Neural cell (in vitro differentiated cells): ENCODE measurements at regions not wholly inside any gene's neighbourhood (a gene's known extent, or its start where the extent isn't known, plus 50 kb on each side); places are given as distances from the start of the nearest gene placed in this dataset.

Source experiments
- H2AFZ ChIP-seq: fragments of 200-600, 300-800 bp; sonication (generic), shearing (Covaris generic); 2 replicates; pipeline ENCODE4 v1.6.0; 2014; ENCODE audit warnings: low read depth, mild to moderate bottlenecking, antibody characterized with exemption, low read length, moderate library complexity
- H3F3A ChIP-seq: fragments of 200-600 bp; shearing (Covaris generic); 2 replicates; pipeline ENCODE4 v1.6.1; 2016; ENCODE audit warnings: mild to moderate bottlenecking, moderate library complexity, mixed read lengths, antibody characterized with exemption, low read length; ENCODE audit not compliant: insufficient read depth, poor library complexity, severe bottlenecking
- H3K27ac ChIP-seq: fragments of 200-600, 300-800 bp; sonication (generic), shearing (Covaris generic); 2 replicates; pipeline ENCODE4 v1.5.1; 2014; ENCODE audit warnings: mild to moderate bottlenecking, low read length, moderate library complexity
- H3K27me3 ChIP-seq: fragments of 300-800, 200-600 bp; sonication (generic), shearing (Covaris generic); 2 replicates; pipeline ENCODE4 v1.6.0; 2014; ENCODE audit warnings: mild to moderate bottlenecking, low read depth, low read length, moderate library complexity; ENCODE audit not compliant: insufficient read depth
- H3K36me3 ChIP-seq: fragments of 300-800, 200-600 bp; sonication (generic), shearing (Covaris generic); 2 replicates; pipeline ENCODE4 v1.5.1; 2014; ENCODE audit warnings: mild to moderate bottlenecking, antibody characterized with exemption, low read length, moderate library complexity; ENCODE audit not compliant: insufficient read depth
- H3K4me2 ChIP-seq: fragments of 300-800, 200-600 bp; sonication (generic), shearing (Covaris generic); 2 replicates; pipeline ENCODE4 v1.6.0; 2014; ENCODE audit warnings: mild to moderate bottlenecking, low read length
- H3K4me3 ChIP-seq: fragments of 300-800, 200-600 bp; sonication (generic), shearing (Covaris generic); 2 replicates; pipeline ENCODE4 v1.5.1; 2014; ENCODE audit warnings: mild to moderate bottlenecking, low read length, moderate library complexity
- H3K79me2 ChIP-seq: fragments of 200-600 bp; shearing (Covaris generic); replicated peaks from 2 replicates; pipeline ENCODE4 v1.6.0; 2014; ENCODE audit warnings: mild to moderate bottlenecking, low read length, moderate library complexity; ENCODE audit not compliant: insufficient read depth
- H3K9ac ChIP-seq: fragments of 300-800, 200-600 bp; sonication (generic), shearing (Covaris generic); 2 replicates; pipeline ENCODE4 v1.6.1; 2016; ENCODE audit warnings: mild to moderate bottlenecking, low read length, mixed read lengths
- H3K9me2 ChIP-seq: fragments of 200-600 bp; shearing (Covaris generic); 2 replicates; pipeline ENCODE4 v1.6.1; 2016; ENCODE audit warnings: mild to moderate bottlenecking, low read length, mixed read lengths; ENCODE audit not compliant: insufficient read depth
- H3K9me3 ChIP-seq: fragments of 200-600, 300-800 bp; sonication (generic), shearing (Covaris generic); 2 replicates; pipeline ENCODE4 v1.6.1; 2016; ENCODE audit warnings: mild to moderate bottlenecking, mixed run types, low read length, moderate library complexity, mixed read lengths
- H4K20me1 ChIP-seq: fragments of 200-600 bp; shearing (Covaris generic); 2 replicates; pipeline ENCODE4 v1.6.1; 2016; ENCODE audit warnings: mild to moderate bottlenecking, mixed run types; ENCODE audit not compliant: insufficient read depth
- EP300 ChIP-seq: fragments of 450-650 bp; conservative IDR thresholded peaks from 2 replicates; pipeline ENCODE4 v1.6.1; 2014; ENCODE audit warnings: antibody characterized with exemption, mild to moderate bottlenecking, moderate library complexity; ENCODE audit not compliant: poor library complexity, severe bottlenecking
- EZH2 ChIP-seq: fragments of 200-600, 300-800 bp; shearing (Covaris generic), sonication (generic); IDR thresholded peaks from 2 replicates; pipeline ENCODE4 v1.6.1; 2014; ENCODE audit warnings: antibody characterized with exemption, low read length, borderline replicate concordance, mild to moderate bottlenecking; ENCODE audit not compliant: insufficient read depth, poor library complexity, severe bottlenecking
- MXI1 ChIP-seq: fragments of 450-650 bp; conservative IDR thresholded peaks from 2 replicates; pipeline ENCODE4 v1.6.1; 2014; ENCODE audit warnings: antibody characterized with exemption, mild to moderate bottlenecking; ENCODE audit not compliant: poor library complexity, severe bottlenecking
- POLR2AphosphoS5 ChIP-seq: IDR thresholded peaks from 2 replicates; pipeline ENCODE4 v1.6.1; 2012
- RAD21 ChIP-seq: fragments of 450-650 bp; conservative IDR thresholded peaks from 2 replicates; pipeline ENCODE4 v1.6.1; 2014; ENCODE audit warnings: antibody characterized with exemption, mild to moderate bottlenecking, moderate library complexity
- REST ChIP-seq: IDR thresholded peaks from 2 replicates; pipeline ENCODE4 v1.6.1; 2012; ENCODE audit warnings: borderline replicate concordance
- SMC3 ChIP-seq: fragments of 450-650 bp; conservative IDR thresholded peaks from 2 replicates; pipeline ENCODE4 v1.6.1; 2014; ENCODE audit warnings: antibody characterized with exemption, mild to moderate bottlenecking, moderate library complexity; ENCODE audit not compliant: poor library complexity
- TAF1 ChIP-seq: IDR thresholded peaks from 2 replicates; pipeline ENCODE4 v1.6.1; 2012; ENCODE audit warnings: low read depth
- TF ChIP-seq, protein P1 (sequence below): fragments of 450-650 bp; IDR thresholded peaks from 2 replicates; pipeline ENCODE4 v1.5.1; 2014; ENCODE audit warnings: antibody characterized with exemption, mild to moderate bottlenecking, moderate library complexity; ENCODE audit not compliant: poor library complexity, severe bottlenecking

GRCh38 chr21:16573578-16573977, 843.8 kb downstream of the USP25 start:
- Histone ChIP-seq H3K9me3 (no peaks in the 10 kb centered on the region), H3K4me3 (no peak overlapping the region), H3K9me2 (no peaks in the 10 kb centered on the region), H3K79me2 (no peaks in the 10 kb centered on the region), H3F3A (no peaks in the 10 kb centered on the region), H3K36me3 (no peaks in the 10 kb centered on the region), H2AFZ (no peak overlapping the region), H3K27ac (no peak overlapping the region), H3K4me2 (no peak overlapping the region), H3K27me3 (no peaks in the 10 kb centered on the region), H3K9ac (no peak overlapping the region), H4K20me1 (no peaks in the 10 kb centered on the region)
- TF ChIP-seq TAF1: no peak
- no peak for TF ChIP-seq SMC3
- no peak for TF ChIP-seq REST
- TF ChIP-seq RAD21: no peak
- no peak for TF ChIP-seq EZH2
- no peak for TF ChIP-seq MXI1
- TF ChIP-seq POLR2AphosphoS5: no peak
- TF ChIP-seq, protein P1, sequence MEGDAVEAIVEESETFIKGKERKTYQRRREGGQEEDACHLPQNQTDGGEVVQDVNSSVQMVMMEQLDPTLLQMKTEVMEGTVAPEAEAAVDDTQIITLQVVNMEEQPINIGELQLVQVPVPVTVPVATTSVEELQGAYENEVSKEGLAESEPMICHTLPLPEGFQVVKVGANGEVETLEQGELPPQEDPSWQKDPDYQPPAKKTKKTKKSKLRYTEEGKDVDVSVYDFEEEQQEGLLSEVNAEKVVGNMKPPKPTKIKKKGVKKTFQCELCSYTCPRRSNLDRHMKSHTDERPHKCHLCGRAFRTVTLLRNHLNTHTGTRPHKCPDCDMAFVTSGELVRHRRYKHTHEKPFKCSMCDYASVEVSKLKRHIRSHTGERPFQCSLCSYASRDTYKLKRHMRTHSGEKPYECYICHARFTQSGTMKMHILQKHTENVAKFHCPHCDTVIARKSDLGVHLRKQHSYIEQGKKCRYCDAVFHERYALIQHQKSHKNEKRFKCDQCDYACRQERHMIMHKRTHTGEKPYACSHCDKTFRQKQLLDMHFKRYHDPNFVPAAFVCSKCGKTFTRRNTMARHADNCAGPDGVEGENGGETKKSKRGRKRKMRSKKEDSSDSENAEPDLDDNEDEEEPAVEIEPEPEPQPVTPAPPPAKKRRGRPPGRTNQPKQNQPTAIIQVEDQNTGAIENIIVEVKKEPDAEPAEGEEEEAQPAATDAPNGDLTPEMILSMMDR: no peak
- no peak for TF ChIP-seq EP300

- no peak overlapping the region for H3K4me2 ChIP-seq
These were observed 848.2 kb downstream of the USP25 start for GRCh38 chr21:16577975-16578374.

More at GRCh38 chr21:16577975-16578374, 848.2 kb downstream of the USP25 start:
- Histone ChIP-seq H3K9ac (no peak overlapping the region), H3K36me3 (no peaks in the 10 kb centered on the region), H3K27ac (no peak overlapping the region), H2AFZ (no peak overlapping the region), H3K9me2 (no peaks in the 10 kb centered on the region), H3K4me3 (no peak overlapping the region), H3F3A (no peaks in the 10 kb centered on the region), H3K27me3 (no peaks in the 10 kb centered on the region), H3K9me3 (no peaks in the 10 kb centered on the region), H4K20me1 (no peaks in the 10 kb centered on the region), H3K79me2 (no peaks in the 10 kb centered on the region)
- TF ChIP-seq POLR2AphosphoS5 (no peak), EP300 (no peak), MXI1 (no peak), RAD21 (no peak), EZH2 (no peak), TAF1 (no peak), SMC3 (no peak), REST (no peak)
- TF ChIP-seq, protein P1: no peak
